ENCODE measurements at regions not wholly inside any gene's neighbourhood (a gene's known extent, or its start where the extent isn't known, plus 50 kb on each side); places are given as distances from the start of the nearest gene placed in this dataset.

GRCh38 chr13:21319869-21320641 is 139.0 kb downstream of the ZDHHC20 start:
- no peak for TF ChIP-seq NRF1 (IDR thresholded peaks at IDR 0.05; ENCODE audit: low read depth, low read length)
- TF ChIP-seq CTCF (IDR thresholded peaks at IDR 0.05) = no peak
- no peak for TF ChIP-seq RFX5 (IDR thresholded peaks at IDR 0.05; ENCODE audit: low read length)
- no peak for TF ChIP-seq POLR2AphosphoS5 (IDR thresholded peaks at IDR 0.05; ENCODE audit: low read depth, low read length)
- TF ChIP-seq USF2 (IDR thresholded peaks at IDR 0.05; ENCODE audit: borderline replicate concordance, low read depth, low read length) = no peak
- no peak for TF ChIP-seq GATA2 (CRISPR knock-in tag; IDR thresholded peaks at IDR 0.05)
- TF ChIP-seq NFIC (IDR thresholded peaks at IDR 0.05; ENCODE audit: borderline replicate concordance) = no peak
- TF ChIP-seq GABPA (IDR thresholded peaks at IDR 0.05; ENCODE audit: low read depth) = no peak
- TF ChIP-seq TAF1 (IDR thresholded peaks at IDR 0.05; ENCODE audit: borderline replicate concordance, low read depth, low read length) = no peak
- no peak for TF ChIP-seq USF1 (IDR thresholded peaks at IDR 0.05; ENCODE audit: borderline replicate concordance, low read depth)
- no peak for TF ChIP-seq JUND (IDR thresholded peaks at IDR 0.05)
- TF ChIP-seq TCF12 (IDR thresholded peaks at IDR 0.05) = no peak
- no peak for TF ChIP-seq IRF3 (IDR thresholded peaks at IDR 0.05; ENCODE audit: low read depth, low read length)
- TF ChIP-seq EZH2phosphoT487 (IDR thresholded peaks at IDR 0.05; ENCODE audit: borderline replicate concordance, low read depth) = no peak

Data from SK-N-SH (cell line).